ENCODE measurements at regions not wholly inside any gene's neighbourhood (a gene's known extent, or its start where the extent isn't known, plus 50 kb on each side); places are given as distances from the start of the nearest gene placed in this dataset.

DNA sequence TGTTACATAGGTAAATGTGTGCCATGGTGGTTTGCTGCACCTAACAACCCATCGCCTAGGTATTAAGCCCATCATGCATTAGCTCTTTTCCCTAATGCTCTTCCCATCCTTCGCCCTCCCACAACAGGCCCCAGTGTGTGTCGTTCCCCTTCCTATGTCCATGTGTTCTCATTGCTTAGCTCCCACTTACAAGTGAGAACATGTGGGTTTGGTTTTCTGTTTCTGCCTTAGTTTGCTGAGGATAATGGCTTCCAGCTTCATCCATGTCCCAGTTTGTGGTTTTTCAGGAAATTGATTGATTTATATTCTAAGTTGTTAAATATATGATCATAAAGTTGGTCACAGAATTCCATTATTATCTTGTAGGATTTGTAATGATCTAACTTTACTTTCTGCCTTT is 85.3 kb upstream of the CAST start:
- Histone ChIP-seq H3K27me3 (ENCODE audit: control insufficient read depth, insufficient read depth, low read length) (no peaks in the 10 kb centered on the region), H3K36me3 (ENCODE audit: control insufficient read depth, insufficient read depth, low read length) (no peaks in the 10 kb centered on the region), H3K4me3 (ENCODE audit: low read depth, low read length) (no peak overlapping the region)
- ChIA-PET CTCF (interaction anchor here (1.3 kb wide), 2 partner anchors 10 to 71 kb away, joined by 3 read pairs; no protein-coding TSS in a partner anchor), POLR2A (no interaction called here)
- TF ChIP-seq, protein P1, sequence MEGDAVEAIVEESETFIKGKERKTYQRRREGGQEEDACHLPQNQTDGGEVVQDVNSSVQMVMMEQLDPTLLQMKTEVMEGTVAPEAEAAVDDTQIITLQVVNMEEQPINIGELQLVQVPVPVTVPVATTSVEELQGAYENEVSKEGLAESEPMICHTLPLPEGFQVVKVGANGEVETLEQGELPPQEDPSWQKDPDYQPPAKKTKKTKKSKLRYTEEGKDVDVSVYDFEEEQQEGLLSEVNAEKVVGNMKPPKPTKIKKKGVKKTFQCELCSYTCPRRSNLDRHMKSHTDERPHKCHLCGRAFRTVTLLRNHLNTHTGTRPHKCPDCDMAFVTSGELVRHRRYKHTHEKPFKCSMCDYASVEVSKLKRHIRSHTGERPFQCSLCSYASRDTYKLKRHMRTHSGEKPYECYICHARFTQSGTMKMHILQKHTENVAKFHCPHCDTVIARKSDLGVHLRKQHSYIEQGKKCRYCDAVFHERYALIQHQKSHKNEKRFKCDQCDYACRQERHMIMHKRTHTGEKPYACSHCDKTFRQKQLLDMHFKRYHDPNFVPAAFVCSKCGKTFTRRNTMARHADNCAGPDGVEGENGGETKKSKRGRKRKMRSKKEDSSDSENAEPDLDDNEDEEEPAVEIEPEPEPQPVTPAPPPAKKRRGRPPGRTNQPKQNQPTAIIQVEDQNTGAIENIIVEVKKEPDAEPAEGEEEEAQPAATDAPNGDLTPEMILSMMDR (IDR thresholded peaks at IDR 0.05; ENCODE audit: insufficient read depth, low read depth, low read length) = no peak
- DNase-seq (ENCODE audit: low read depth) = no peak

DNA sequence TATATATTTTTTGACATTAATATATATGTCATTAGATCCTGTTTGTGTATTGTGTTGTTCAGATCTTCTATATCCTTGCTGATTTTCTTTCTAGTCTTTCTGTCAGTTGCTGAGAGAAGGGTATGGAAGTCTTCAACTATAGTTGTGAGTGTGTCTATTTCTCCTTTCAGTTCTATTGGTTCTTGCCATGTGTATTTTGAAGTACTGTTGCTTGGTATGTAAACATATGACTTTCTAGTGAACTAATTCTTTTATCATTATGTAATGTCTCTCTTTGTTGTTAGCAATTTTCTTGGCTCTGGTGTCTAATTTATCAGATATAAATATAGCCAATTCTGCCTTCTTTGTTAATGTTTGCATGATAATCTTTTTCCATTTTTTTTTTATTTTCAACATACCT is 84.3 kb upstream of the CAST start:
- no peaks in the 10 kb centered on the region for H3K36me3 ChIP-seq (ENCODE audit: control insufficient read depth, insufficient read depth, low read length)
- TF ChIP-seq, protein P1 (IDR thresholded peaks at IDR 0.05; ENCODE audit: insufficient read depth, low read depth, low read length) = no peak
- CTCF ChIA-PET = no interaction called here
- no peak overlapping the region for H3K4me3 ChIP-seq (ENCODE audit: low read depth, low read length)
- no peaks in the 10 kb centered on the region for H3K27me3 ChIP-seq (ENCODE audit: control insufficient read depth, insufficient read depth, low read length)
- POLR2A ChIA-PET = no interaction called here
- no peak for DNase-seq (ENCODE audit: low read depth)

DNA sequence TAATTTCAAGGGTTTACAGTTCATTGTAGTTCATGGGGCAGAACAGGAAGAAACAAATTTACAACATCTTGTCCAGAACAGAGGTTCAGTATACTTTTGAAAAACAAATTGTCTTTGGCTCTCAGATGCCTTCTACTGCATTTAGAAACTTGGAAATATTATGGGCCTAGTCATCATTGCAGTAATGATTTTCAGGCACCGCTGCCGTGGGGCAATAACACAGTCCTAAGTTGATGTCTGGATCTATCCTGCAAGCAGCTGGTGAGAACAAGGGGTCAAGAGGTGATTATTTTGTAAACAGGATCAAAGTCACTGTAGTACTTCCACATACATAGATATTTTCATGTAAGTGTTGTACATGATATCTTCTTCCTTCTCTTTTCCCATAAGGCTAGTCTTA is 82.5 kb upstream of the CAST start:
- no peak for DNase-seq (ENCODE audit: low read depth)
- CTCF ChIA-PET = no interaction called here

DNA sequence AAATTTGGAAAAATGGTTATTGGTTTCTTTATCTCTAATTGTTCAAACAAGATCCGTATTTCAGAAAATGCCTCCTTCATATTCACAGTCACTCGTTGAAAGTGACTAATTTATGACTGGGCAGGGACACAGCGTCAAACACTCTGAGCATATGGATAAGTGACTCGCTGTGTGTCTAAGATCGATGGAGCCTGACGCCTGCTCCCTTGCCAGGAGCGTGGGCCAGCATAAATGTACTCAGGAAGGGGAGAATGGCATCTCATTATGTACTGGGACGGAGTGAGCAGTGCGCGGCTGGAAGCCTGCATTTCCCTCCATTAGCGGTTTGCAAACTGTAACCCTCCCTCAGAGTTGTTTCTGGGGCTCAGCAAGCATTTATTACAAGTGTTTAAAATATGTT is 79.8 kb upstream of the CAST start:
- H3K4me3 ChIP-seq (ENCODE audit: low read depth, low read length) = no peak overlapping the region
- TF ChIP-seq, protein P1 (IDR thresholded peaks at IDR 0.05; ENCODE audit: insufficient read depth, low read depth, low read length) = no peak
- no peak for DNase-seq (ENCODE audit: low read depth)
- CTCF ChIA-PET = no interaction called here
- H3K27me3 ChIP-seq (ENCODE audit: control insufficient read depth, insufficient read depth, low read length) = no peaks in the 10 kb centered on the region
- H3K36me3 ChIP-seq (ENCODE audit: control insufficient read depth, insufficient read depth, low read length) = no peaks in the 10 kb centered on the region
- POLR2A ChIA-PET = no interaction called here

More for the DNA sequence above, 82.5 kb upstream of the CAST start:
- Histone ChIP-seq H3K4me3 (ENCODE audit: low read depth, low read length) (no peak overlapping the region), H3K27me3 (ENCODE audit: control insufficient read depth, insufficient read depth, low read length) (no peaks in the 10 kb centered on the region), H3K36me3 (ENCODE audit: control insufficient read depth, insufficient read depth, low read length) (no peaks in the 10 kb centered on the region)
- TF ChIP-seq, protein P1 (IDR thresholded peaks at IDR 0.05; ENCODE audit: insufficient read depth, low read depth, low read length) = no peak
- POLR2A ChIA-PET = no interaction called here

DNA sequence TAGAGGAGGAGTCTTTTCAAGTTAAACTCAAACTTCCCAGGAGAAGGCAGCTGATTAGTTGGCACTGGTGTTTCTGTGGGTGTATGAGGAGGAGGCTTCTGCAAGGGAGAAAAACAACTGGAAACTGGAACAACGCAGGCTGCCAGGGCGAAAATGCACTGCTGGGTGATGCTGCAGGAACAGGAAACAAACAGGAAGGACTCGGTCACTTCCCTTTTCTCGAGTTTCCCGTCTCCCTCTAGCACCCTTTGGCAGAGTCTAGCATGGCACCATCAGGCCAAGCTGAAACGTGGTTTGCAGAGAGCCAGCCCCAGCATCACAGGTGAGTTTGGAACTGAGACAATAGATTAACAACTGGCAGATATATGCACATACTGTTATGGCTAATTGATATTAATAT is 77.5 kb upstream of the CAST start:
- DNase-seq (ENCODE audit: low read depth) = no peak
- TF ChIP-seq, protein P1 (IDR thresholded peaks at IDR 0.05; ENCODE audit: insufficient read depth, low read depth, low read length) = no peak
- H3K27me3 ChIP-seq (ENCODE audit: control insufficient read depth, insufficient read depth, low read length) = no peaks in the 10 kb centered on the region
- CTCF ChIA-PET = no interaction called here
- POLR2A ChIA-PET = no interaction called here
- H3K4me3 ChIP-seq (ENCODE audit: low read depth, low read length) = no peak overlapping the region
- H3K36me3 ChIP-seq (ENCODE audit: control insufficient read depth, insufficient read depth, low read length) = no peaks in the 10 kb centered on the region

Data from BJ (cell line).